SK-N-SH treated with all-trans-retinoic acid at 6 μM for 48 hours (cell line): ENCODE measurements at regions not wholly inside any gene's neighbourhood (a gene's known extent, or its start where the extent isn't known, plus 50 kb on each side); places are given as distances from the start of the nearest gene placed in this dataset.

ENCODE experiments used
- CREB5 ChIP-seq: fragments of 250-450 bp; sonication (Bioruptor Pico); IDR thresholded peaks from 2 replicates; pipeline ENCODE4 v1.5.1; 2020; ENCODE audit warnings: low read depth, mild to moderate bottlenecking, moderate library complexity
- CSDC2 ChIP-seq: fragments of 250-450 bp; sonication (Bioruptor Pico); IDR thresholded peaks from 2 replicates; pipeline ENCODE4 v1.5.0; 2020; ENCODE audit warnings: mild to moderate bottlenecking, moderate library complexity
- ESRRG ChIP-seq: fragments of 250-450 bp; sonication (Bioruptor Pico); IDR thresholded peaks from 2 replicates; pipeline ENCODE4 v1.6.1; 2021; ENCODE audit warnings: mild to moderate bottlenecking
- PATZ1 ChIP-seq: fragments of 250-450 bp; sonication (Bioruptor Pico); IDR thresholded peaks from 2 replicates; pipeline ENCODE4 v1.8.0; 2020; ENCODE audit warnings: mild to moderate bottlenecking, moderate library complexity, borderline replicate concordance
- RARB ChIP-seq: fragments of 250-450 bp; sonication (Bioruptor Pico); IDR thresholded peaks from 2 replicates; pipeline ENCODE4 v1.8.0; 2021; ENCODE audit warnings: mild to moderate bottlenecking, moderate library complexity
- TCF4 ChIP-seq: fragments of 250-450 bp; sonication (Bioruptor Pico); IDR thresholded peaks from 2 replicates; pipeline ENCODE4 v1.8.0; 2021; ENCODE audit warnings: mild to moderate bottlenecking, moderate library complexity, borderline replicate concordance
- ZFP30 ChIP-seq: fragments of 450-650 bp; formaldehyde crosslinking; IDR thresholded peaks from 2 replicates; pipeline ENCODE4 v1.5.0; 2022; ENCODE audit warnings: mild to moderate bottlenecking, moderate library complexity
- ZNF565 ChIP-seq: fragments of 450-650 bp; formaldehyde crosslinking; conservative IDR thresholded peaks from 2 replicates; pipeline ENCODE4 v1.5.0; 2020; ENCODE audit warnings: low read depth, mild to moderate bottlenecking, moderate library complexity

- TF ChIP-seq ZNF565 (CRISPR knock-in tag) (no peak), ZFP30 (CRISPR knock-in tag) (no peak), RARB (no peak), ESRRG (CRISPR knock-in tag) (no peak), CREB5 (CRISPR knock-in tag) (no peak), CSDC2 (no peak), PATZ1 (CRISPR knock-in tag) (no peak), TCF4 (CRISPR knock-in tag) (no peak)
Measured at GRCh38 chr4:179843370-179843769, 2399.8 kb upstream of the TENM3 start.
